ENCODE measurements at regions not wholly inside any gene's neighbourhood (a gene's known extent, or its start where the extent isn't known, plus 50 kb on each side); places are given as distances from the start of the nearest gene placed in this dataset.

- TF ChIP-seq, protein P1, sequence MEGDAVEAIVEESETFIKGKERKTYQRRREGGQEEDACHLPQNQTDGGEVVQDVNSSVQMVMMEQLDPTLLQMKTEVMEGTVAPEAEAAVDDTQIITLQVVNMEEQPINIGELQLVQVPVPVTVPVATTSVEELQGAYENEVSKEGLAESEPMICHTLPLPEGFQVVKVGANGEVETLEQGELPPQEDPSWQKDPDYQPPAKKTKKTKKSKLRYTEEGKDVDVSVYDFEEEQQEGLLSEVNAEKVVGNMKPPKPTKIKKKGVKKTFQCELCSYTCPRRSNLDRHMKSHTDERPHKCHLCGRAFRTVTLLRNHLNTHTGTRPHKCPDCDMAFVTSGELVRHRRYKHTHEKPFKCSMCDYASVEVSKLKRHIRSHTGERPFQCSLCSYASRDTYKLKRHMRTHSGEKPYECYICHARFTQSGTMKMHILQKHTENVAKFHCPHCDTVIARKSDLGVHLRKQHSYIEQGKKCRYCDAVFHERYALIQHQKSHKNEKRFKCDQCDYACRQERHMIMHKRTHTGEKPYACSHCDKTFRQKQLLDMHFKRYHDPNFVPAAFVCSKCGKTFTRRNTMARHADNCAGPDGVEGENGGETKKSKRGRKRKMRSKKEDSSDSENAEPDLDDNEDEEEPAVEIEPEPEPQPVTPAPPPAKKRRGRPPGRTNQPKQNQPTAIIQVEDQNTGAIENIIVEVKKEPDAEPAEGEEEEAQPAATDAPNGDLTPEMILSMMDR (IDR thresholded peaks at IDR 0.05; ENCODE audit: borderline replicate concordance, extremely low read depth, low read length, poor library complexity, severe bottlenecking), result no peak
- no peak for TF ChIP-seq EZH2 (IDR thresholded peaks at IDR 0.05; ENCODE audit: borderline replicate concordance, low read depth, low read length, severe bottlenecking)
Measured at GRCh38 chr15:95647531-95648277, 682.8 kb upstream of the NR2F2 start.
